CD4-positive, alpha-beta T cell treated with Interleukin-17A for 4 hours (primary cell): ENCODE measurements at regions not wholly inside any gene's neighbourhood (a gene's known extent, or its start where the extent isn't known, plus 50 kb on each side); places are given as distances from the start of the nearest gene placed in this dataset.
A peak's percentile ranks its signal among the peaks of the same experiment; 100 is the strongest.

Experiments used
- DNase-seq: peaks from one replicate; pipeline ENCODE4 v3.0.0-alpha.2; 2020; ENCODE audit warnings: mixed read lengths

DNA sequence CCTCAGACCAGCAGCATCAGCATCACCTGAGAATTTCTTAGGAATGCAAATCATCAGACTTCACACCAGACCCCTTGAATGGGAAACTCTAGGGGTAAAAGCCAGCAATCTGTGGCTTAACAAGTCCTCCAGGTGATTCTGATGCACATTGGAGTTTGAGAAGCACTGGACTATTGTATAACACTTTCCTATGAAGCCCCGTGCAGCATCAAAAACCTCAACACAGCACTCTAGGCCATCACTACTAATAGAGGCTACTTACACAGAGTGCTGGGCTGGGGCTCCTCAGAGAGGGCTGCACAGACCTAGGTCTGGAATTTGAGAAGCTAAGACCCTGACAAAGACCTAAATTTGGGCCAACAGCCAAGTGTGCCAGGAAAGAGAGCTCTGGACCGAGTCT is 95.7 kb upstream of the ARAP3 start:
- DNase-seq, result no peak

- no peak for DNase-seq
Observed at GRCh38 chr5:141777130-141777529, 95.1 kb upstream of the ARAP3 start.

DNA sequence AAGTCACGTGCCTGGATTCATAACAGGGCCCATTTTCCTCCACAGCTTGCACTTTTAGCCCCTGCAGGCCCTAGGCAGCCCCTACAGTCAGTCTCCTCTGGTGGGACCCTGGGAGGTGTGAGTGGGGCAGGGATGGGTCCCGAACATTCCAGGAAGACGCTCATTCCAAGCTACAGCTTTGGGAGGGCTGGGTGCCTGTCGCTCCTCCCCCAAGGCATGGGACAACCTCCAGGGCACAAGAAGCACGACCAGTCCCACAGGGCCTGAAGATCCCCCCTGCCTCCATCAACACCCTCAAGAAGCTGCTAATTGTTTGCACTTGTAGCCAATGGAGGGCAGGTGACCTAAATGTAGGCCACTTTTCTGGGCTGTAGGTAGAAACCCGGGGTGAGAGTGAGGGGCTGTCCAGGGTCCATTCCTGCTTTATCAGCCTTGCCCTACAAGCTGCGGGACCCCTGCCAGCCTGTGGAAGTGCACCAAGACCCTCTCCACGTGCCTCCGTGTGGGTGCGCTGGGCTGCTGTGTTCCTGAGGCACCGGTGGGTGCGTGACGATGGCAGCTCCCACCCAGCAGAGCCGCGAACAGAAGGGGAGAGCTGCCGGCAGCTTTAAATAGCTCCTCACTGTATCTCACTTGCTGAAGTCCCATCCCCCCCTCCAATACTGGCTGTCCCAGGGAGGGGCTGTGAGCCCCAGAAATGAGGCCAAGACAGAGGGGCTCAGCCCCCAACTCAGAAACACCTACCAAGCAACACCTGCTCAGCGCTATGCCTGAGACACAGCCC is 91.9 kb upstream of the ARAP3 start:
- no peak for DNase-seq

- DNase-seq, result no peak
Observed at GRCh38 chr5:141772281-141772680, 90.3 kb upstream of the ARAP3 start.

GRCh38 chr5:141771562-141771961 is 89.5 kb upstream of the ARAP3 start:
- no peak for DNase-seq

DNA sequence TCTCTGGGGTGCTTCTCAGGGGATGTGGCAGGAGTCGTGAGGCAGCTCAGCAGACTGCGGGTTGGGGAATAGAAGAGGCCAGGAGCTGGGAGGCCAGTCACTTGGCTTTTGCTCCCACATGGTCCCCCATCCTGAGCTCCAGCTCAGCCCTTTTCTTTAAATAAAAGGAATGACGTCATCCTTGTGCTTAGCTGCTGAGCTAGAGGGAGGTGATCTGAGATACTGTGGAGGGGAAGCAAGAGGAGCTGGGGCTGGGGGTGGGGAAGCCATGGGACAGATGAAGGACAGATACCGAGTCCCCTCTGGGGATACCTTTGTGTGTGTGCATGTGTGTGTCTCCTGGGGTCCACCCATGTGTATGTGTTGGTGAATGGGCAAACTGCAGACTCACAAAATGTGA is 89.0 kb upstream of the ARAP3 start:
- no peak for DNase-seq

DNA sequence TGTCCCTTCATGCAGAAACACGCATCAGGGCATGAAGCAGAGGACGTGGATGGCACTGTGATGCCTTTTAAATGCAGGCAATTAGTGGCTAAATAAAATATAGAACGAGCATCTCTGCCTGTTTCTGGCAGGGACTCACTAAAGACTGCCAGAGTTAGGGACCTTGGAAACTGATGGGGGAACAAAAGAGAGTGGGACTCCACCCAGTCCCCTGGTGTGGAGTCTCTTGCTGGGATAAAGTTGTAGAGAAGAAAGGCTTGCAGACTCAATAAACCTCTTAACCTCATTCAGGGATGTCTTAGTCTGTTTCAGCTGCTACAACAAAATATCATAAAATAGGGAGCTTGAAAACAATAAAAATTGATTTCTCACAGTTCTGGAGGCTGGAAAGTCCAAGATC is 87.6 kb upstream of the ARAP3 start:
- no peak for DNase-seq

DNA sequence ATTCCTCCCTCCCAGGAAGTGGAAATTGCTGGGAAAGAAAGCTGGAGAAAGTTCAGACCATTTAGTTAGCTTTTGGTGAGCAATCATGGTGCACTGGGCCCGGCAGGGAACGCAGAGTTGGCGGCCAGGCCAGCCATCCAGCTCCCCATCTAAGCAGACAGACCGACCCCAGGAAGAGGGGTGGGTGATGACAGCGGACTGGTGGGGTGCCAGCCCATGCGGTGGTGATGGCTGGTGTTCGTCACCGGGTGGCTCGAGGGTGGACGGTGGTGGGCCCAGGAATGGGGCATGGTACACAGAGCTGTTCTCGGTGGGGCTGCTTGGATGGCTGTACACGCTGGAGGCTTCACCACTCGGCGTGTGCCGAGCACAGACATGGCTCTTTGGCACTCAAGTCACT is 85.6 kb upstream of the ARAP3 start:
- no peak for DNase-seq

DNA sequence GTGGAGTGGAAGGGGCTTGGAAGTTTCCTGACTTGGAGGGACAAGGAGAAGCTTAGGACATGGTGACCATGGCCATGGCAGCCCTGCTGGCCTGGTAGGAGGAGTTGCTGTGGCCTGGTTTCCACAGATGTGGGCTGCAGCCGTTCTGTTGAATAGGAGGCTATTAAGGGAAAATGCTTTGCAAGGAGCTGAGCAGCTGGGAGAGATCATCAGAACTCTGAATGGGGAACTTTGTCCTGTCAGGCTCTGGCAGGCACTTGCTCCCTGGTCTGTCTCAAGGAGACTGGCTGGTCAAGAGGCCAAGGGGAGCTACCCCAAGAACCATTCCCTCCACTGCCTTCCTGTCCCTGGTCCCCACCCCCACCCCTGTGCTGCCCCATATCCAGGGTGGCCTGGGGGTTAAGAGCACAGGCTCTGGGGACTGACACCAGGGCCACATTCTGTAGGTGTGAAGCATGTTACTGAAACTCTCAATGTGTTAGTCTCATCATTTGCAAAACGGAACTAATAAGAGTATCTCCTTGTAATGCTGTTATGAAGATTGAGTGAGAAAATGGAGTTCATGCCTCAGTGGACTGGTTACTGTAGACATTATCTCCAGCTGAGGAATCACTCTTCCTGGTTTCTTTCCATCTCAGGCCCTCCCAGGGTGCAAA is 84.0 kb upstream of the ARAP3 start:
- no peak for DNase-seq

- no peak for DNase-seq
Observed at GRCh38 chr5:141763541-141763940, 81.5 kb upstream of the ARAP3 start.

DNA sequence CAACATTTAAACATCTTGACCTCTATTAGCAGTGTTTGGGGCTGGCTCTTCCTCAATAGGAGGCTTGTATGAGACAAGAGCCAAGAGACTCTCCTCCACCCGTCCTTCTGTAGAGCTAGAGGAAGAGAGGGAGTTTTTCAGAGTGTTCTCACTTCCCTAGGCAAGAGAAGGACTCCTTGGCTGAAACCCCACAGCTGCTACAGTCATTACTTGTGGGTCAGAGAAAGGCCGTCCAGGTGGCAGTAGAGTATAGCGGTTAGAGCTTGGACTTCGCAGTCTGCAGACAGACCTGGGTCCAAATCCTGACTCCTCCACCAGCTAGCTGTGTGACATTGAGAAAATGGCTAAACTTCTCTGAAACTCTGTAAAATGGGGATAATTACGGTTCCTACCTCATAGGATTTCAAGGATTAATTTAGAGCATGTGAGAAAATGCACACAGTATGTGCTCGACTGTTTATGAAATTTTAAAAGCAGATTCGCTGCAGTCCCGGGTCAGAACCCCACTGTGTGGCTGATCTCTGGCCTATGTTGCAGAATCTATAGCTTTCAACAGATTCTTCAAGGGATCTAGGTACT is 80.8 kb upstream of the ARAP3 start:
- DNase-seq, result no peak

DNA sequence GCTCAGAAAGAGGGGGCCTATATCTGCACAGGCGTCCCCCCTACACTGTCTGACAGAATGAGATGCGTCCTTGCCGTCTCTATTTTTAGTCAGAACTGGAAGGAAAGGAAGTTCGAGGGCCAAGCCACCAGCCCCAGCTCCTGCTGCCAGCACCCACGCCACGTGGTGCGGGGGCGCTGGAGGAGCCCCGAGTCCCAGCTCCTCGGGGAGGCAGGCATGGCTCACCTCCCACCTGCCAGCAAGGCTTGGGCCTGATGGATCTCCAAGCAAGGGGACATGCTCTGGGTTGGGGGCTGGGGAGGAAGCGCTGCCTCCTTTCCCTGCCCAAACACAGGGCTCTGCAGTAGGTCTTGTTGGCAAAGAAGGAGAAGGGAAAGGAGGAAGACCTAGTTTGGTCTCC is 80.3 kb upstream of the ARAP3 start:
- no peak for DNase-seq

DNA sequence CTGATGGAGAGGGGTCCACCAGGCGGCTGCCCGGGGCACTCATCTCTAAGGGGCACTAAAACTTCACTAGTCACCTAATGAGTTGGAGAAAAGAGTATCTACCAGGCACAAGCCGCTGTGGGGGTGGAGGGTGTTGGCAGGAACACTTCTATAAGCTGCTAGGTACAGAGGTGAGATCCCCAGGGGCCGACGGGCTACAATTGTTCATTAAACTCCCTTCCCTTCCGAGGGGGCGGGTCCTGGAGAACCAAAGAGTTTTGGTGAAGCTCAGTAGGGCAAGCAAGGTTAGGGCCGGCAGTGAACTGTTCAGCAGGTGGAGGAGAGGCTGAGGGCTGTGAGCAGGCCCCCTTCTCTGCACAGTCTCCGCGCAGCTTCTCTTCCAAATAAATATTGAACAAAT is 78.7 kb upstream of the ARAP3 start:
- DNase-seq, result no peak

- no peak for DNase-seq
Observed at GRCh38 chr5:141760193-141760592, 78.2 kb upstream of the ARAP3 start.

GRCh38 chr5:141758310-141758998 is 76.4 kb upstream of the ARAP3 start:
- DNase-seq, result no peak

- no peak for DNase-seq
Observed at GRCh38 chr5:141757402-141757801, 75.4 kb upstream of the ARAP3 start.

- DNase-seq, result no peak
Observed at GRCh38 chr5:141756196-141756595, 74.2 kb upstream of the ARAP3 start.

GRCh38 chr5:141753971-141754713 is 72.1 kb upstream of the ARAP3 start:
- peak; percentile 7 for DNase-seq

DNA sequence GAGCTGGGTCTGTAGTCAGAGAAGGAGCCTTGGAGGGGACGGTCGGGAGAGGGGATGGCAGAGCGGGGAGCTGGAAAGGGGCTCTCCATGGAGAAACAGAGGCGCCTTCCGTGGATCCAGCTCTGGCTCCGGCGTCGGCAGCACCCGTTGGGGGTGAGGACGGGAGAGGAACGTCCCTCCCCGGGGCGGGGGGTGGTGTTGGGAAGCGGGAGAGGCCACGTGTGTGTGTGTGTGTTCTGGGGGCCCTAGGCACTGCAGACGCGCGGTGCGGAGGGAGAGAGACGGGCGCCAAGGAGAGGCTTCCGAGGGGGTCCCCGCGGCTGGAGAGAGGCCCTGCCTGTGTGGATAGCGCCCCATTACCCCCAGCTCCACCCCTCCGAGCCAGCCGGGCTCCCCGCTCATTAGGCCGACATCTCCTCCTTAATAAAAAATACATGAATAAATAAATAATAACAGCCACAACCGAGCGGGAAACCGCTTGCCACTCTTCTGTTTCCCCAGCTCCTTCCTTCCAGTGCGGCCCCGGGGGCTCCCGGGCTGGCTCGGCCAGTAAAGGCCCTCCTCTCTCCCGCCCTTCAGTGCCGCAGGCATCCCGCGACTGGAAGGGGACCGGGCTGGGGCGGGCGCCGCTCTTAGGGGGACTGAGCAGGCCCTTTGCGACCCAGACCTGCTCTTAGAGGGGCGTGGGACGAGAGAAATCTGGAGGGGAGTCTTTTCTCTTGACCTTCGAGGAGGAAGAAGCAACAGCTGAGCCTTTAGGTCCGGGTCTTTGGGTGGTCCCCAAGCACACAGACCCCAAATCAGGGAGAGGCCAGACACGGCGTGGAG is 71.3 kb upstream of the ARAP3 start:
- DNase-seq, result no peak

- DNase-seq, result no peak
Observed at GRCh38 chr5:141747152-141748141, 65.4 kb upstream of the ARAP3 start.

DNA sequence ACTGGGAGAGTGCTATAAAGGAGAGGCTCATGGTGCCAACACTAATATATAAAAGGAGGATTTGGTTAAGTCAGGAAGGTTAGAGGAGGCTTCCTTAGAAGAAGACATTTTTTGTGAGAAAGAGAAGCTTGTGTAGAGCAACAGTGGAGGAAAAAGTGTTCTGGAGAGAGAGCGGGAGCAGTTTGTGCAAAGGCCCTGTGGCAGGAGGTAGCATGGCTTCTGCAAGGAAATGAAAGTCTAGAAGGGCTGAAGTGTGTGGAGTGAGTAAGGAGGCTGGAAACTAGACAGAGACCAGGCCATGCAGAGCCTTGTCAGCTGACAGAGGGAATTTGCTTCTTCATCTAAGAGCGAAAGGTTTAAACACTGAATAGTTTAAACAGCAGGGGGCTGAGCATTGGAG is 64.4 kb upstream of the ARAP3 start:
- DNase-seq, result no peak
